ENCODE measurements at regions not wholly inside any gene's neighbourhood (a gene's known extent, or its start where the extent isn't known, plus 50 kb on each side); places are given as distances from the start of the nearest gene placed in this dataset.
A peak's percentile ranks its signal among the peaks of the same experiment; 100 is the strongest.
"Not testable (repeated sequence)": the region's sequence is repeated elsewhere in the genome, so short reads cannot be mapped to it uniquely, and the experiment has no call there.

DNA sequence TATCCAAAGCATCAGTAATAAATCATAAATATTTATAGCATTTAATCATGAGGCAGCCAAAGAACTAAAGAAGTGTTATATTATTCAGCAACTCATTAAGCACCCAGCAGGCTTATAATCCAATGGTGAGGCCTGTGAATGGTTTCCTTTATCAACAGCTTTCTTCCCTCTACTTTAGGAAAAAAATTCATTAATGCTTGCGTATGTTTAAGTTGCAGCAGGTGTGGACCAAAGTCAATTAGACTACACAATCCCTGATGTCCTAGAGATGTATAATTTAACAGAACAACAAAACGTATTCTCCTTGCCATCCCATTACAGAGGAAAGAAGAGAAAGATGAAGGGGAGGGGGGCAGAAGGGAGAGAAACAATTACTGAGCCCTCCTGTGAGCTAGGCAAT lies 87.7 kb upstream of the MAGI3 start:
- no peak for DNase-seq (ENCODE audit: low read depth)

DNA sequence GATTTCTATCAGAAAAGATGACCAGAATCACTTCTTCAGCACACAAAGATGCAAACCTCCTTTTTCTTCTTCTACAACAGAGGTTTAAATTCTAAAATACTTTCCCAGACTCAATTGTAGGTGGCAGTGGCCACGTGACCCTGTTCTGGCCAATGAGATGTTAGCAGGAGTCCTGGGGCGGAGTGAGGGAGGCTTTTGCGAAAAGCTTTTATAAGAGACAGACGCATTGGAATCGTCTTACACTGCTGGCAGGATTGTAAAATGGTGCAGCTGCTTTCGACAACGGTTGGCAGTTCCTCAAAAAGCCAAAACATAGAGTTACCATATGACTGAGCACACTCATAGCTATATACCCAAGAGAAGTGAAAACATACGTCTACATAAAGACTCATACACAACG lies 87.0 kb upstream of the MAGI3 start:
- DNase-seq (ENCODE audit: low read depth), result no peak

DNA sequence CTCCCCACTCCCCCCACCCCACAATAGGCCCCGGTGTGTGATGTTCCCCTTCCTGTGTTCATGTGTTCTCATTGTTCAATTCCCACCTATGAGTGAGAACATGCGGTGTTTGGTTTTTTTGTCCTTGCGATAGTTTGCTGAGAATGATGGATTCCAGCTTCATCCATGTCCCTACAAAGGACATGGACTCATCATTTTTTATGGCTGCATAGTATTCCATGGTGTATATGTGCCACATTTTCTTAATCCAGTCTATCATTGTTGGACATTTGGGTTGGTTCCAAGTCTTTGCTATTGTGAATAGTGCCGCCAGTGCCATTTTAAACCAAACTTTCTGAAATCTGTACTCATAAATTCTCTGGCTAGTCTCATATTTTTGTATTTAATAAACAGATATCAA lies 85.3 kb upstream of the MAGI3 start:
- DNase-seq (ENCODE audit: low read depth), result not testable (repeated sequence)

DNA sequence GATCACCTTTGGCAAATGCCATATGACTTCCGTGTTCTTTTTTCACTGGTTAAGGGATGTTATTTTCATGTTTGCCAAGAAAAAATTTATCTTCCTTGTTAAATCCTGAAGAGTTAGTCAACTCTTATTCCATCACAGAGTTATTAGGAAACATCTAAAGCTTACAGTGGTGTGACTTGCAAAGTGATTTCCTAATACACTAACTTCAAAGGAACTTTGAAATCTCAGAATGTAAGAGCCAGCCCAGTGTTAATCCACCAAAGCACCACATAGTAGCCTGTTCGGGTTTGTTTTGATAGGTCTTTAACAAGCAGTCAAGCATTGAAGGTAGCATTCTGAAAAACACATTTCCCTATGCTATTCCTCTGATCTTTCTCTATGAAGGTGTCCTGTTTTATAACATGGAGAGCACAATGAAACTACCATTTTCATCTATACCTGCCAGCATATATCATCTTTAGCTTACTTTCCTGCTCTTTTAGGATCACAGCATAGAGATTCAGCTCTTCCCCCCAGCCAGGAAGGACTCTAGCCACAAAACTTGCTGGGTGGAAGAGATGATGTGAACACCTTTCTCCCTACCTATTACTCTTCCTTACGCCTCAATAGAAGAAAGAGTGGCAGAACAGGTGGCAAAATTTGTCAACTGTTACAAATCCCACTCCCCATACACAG lies 82.4 kb upstream of the MAGI3 start:
- DNase-seq (ENCODE audit: low read depth), result peak; percentile 28

DNA sequence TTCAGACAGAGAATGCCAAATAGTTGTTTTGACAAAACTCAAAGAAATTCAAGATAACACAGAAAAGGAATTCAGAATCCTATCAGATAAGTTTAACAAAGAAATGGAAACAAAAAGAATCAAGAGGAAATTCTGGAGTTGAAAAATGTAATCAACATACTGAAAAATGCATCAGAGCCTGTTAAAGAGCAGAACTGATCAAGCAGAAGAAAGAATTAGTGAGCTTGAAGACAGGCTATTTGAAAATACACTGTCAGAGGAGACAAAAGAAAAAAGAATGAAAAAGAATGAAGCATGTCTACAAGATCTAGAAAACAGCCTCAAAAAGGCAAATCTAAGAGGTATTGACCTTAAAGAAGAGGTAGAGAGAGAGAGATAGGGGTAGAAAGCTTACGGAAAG lies 77.7 kb upstream of the MAGI3 start:
- not testable (repeated sequence) for DNase-seq (ENCODE audit: low read depth)

DNA sequence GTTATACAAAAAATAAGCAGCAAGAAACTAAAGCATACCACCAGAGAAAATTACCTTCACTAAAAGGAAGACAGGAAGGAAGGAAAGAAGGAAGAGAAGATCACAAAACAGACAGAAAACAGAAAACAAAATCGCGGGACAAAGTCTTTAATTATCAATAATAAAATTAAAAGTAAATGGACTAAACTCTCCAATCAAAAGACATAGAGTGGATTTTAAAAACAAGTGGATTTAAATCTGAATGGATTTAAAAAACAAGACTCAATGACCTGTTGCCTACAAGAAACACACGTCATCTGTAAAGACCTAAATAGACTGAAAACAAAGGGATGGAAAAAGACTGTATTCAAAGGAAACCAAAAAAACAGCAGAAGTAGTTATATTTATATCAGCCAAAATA lies 75.7 kb upstream of the MAGI3 start:
- no peak for DNase-seq (ENCODE audit: low read depth)

DNA sequence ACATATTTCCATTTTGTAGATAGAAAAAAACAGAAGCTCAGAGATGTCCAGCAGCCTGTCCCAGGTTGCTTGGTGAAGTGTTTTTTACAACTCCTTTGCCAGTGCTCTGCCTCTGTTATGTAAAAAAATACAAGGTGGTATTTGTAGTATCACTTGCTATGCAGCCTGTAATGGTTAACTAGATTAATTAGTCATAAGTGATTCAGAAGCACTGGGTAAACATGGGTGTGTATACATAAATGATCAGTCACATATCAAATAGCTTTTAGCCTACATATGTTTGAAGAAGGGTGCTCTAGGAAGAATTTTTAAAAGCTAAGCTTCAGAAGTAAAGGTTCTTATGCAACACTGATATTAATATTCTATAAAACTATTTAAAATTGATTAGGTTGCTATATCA lies 70.0 kb upstream of the MAGI3 start:
- DNase-seq (ENCODE audit: low read depth), result no peak

DNA sequence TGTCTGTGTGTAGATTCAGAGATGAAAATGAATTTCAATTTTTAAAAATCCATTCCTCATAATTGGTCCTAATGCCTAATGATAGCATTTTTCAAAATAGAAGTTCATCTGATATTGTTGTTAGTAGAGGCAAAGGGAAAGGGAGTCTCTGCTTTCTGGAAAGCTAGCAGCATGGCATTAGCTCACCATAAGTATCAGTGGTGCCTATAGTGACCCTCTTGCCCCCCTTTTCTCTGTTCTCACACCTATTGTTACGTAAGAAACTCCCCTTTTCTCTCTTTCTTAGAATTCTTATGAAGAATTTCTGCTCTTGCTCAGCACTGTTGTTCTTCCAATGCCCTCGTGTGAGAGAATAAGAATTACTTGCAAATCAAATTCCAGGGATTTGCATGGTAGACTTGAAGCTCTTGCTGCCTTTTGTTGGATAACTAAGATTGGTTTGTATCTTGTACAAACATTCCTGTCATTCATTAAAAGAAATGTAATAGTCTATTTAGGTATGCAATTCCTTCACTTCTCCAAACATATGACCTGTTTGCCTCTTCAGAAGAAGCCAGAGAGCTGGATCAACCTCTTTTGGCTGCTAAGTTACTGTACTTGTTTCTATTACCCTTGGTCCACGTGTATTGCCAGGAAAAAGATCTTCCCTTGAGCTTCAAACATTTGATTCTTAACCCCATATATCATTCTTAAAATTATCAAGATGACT lies 69.2 kb upstream of the MAGI3 start:
- DNase-seq (ENCODE audit: low read depth), result no peak

DNA sequence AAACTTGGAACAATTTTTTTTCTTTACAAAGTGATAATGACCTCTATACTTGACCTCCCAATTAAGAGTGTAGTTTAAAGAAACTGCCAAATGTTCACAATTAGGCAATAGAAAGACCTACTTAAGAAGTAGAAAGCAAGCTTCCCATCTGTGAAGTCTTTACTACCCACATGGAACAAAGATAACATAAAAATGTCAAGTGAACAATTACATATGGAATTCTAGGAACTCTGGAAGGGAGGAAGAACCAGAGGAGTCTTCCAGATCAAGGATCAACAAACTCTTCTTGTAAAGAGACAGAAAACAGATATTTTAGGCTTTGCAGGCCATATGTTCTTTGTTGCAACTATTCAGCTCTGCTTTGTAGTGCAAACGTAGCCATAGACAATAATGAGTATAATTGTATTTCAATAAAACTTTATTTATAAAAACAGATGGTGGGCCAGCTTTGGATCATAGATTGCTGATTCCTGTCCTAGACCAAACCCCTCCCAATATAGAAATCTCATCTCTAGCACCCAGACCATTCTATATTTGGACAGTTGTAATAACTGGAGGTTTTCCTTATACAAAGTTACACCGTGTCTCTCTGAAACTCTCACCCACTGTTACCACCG lies 68.4 kb upstream of the MAGI3 start:
- no peak for DNase-seq (ENCODE audit: low read depth)

DNA sequence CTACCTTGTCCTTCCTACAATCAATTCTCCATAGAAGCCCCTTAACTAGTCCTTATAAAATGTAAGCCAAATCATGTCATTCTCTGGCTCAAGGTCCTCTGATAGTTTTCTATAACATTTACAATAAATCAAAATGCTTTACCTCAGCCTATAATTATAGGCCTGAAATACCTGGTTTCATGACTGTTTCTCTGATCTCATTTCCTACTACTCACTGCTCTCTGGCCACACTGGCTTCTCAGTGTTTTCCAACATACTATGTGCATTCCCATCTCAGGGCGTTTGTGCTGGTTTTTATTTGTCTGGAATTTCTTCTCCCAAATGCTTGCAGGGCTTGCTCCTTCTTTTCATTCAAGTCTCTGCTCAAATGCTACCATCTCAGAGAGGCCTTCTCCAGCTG lies 67.9 kb upstream of the MAGI3 start:
- no peak for DNase-seq (ENCODE audit: low read depth)

DNA sequence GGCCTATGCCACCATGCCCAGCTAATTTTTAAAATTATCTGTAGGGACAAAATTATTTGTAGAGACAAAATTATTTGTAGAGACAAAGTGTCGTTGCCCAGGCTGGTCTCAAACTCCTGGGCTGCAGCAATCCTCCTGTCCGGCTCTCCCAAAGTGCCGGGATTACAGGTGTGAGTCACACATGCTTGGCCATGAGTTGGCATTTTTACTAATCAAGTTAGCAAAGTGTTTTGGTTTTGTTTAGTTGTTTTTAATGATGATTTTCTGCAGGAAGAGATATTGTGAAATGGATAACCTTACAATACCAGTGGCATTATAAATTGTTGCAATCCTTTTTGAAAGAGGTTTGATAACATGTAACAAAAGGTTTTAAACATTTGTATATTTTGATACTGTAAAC lies 65.3 kb upstream of the MAGI3 start:
- peak; percentile 68 for DNase-seq (ENCODE audit: low read depth)

DNA sequence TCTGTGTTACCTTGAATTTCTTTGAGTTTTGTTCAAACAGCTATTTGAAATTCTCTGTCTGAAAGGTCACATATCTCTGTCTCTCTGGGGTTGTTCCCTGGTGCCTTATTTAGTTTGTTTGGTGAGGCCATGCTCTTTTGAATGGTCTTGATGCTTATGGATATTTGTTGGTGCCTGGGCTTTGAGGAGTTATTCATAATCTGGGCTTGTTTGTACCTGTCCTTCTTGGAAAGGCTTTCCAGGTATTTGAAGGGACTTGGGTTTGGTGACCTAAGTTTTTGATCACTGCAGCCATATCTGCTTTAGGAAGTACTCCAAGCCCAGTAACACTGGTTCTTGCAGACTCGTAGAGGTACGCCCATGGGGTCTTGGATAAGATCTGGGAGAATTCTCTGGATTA lies 63.3 kb upstream of the MAGI3 start:
- no peak for DNase-seq (ENCODE audit: low read depth)

DNA sequence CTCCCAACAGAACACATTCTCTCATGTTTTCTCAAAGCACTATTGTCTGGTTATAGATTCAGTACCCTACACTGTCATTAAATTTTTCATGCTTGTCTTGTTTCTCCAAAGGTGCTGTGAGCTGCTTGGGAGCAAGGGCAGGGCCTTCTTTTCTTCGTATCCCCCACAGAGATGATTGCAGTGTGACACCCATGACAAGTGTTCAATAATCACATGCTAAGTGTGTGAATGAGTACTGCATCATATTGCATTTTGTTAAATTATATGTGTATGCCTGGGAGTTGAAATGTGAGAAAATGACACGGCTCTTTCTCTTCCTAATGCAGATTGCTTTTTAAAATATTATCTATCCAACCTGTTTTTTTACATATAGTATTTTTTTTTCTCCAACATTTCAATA lies 57.3 kb upstream of the MAGI3 start:
- no peak for DNase-seq (ENCODE audit: low read depth)

DNA sequence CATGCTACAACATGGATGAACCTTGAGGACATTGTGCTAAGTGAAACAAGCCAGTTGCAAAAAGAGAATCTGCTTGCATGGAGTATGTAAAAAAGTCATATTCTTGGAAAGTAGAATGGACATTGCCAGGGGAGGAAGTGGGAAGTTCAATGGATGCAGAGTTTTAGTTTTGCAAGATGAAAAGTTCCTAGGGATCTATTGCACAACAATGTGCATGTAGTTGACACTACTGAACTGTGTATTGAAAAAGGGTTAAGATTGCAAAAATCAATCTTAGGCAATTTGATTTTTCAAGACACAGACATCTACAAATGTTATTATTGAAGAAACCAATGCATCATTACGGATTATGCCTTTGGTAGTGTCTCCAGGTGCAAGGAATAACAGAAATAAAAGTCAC lies 50.3 kb upstream of the MAGI3 start:
- no peak for DNase-seq (ENCODE audit: low read depth)

Data from ELR (cell line).